Neutrophil (primary cell): ENCODE measurements at regions not wholly inside any gene's neighbourhood (a gene's known extent, or its start where the extent isn't known, plus 50 kb on each side); places are given as distances from the start of the nearest gene placed in this dataset.
"Not testable (repeated sequence)": the region's sequence is repeated elsewhere in the genome, so short reads cannot be mapped to it uniquely, and the experiment has no call there.

Experiments
- H3K27ac ChIP-seq: fragments of 200-600 bp; sonication (generic); 2 replicates; pipeline ENCODE4 v1.5.1; 2016; ENCODE audit warnings: mild to moderate bottlenecking, moderate library complexity
- H3K27me3 ChIP-seq: fragments of 200-600 bp; sonication (generic); 2 replicates; pipeline ENCODE4 v1.6.0; 2016; ENCODE audit warnings: mild to moderate bottlenecking
- H3K36me3 ChIP-seq: fragments of 200-600 bp; sonication (generic); 2 replicates; pipeline ENCODE4 v1.5.1; 2017
- H3K4me1 ChIP-seq, 2 experiments: fragments of 200-600 bp in 1 of 2; sonication (generic) in 1 of 2; 1 replicate in 1 of 2; 2 replicates in 1 of 2; pipeline versions ENCODE4 v1.5.1 to v1.6.1; 2013 to 2016; ENCODE audit warnings: low read depth in 1 of 2, low read length in 1 of 2, mild to moderate bottlenecking in 1 of 2, moderate library complexity in 1 of 2; ENCODE audit not compliant: control insufficient read depth in 1 of 2, insufficient read depth in 1 of 2
- H3K4me3 ChIP-seq, 2 experiments: fragments of 200-600 bp in 1 of 2; sonication (generic) in 1 of 2; 1 replicate in 1 of 2; 2 replicates in 1 of 2; pipeline ENCODE4 v1.5.1; 2013 to 2016; ENCODE audit warnings: low read depth in 1 of 2, low read length in 1 of 2, mild to moderate bottlenecking in 1 of 2, moderate library complexity in 1 of 2
- H3K9me3 ChIP-seq: fragments of 200-600 bp; sonication (generic); 2 replicates; pipeline ENCODE4 v1.5.1; 2016
- CTCF ChIP-seq: fragments of 200-600 bp; sonication (generic); IDR thresholded peaks from 2 replicates; pipeline ENCODE4 v1.5.1; 2016; ENCODE audit warnings: antibody characterized with exemption

- Histone ChIP-seq H3K36me3 (no peaks in the 10 kb centered on the region), H3K4me1 (no peaks in the 10 kb centered on the region), H3K27ac (no peak overlapping the region), H3K4me3 (no peak overlapping the region), H3K9me3 (no peaks in the 10 kb centered on the region), H3K27me3 (no peaks in the 10 kb centered on the region)
- no peak for TF ChIP-seq CTCF
These were observed 185.6 kb downstream of the TMEM121 start for GRCh38 chr14:105711841-105712460.

GRCh38 chr14:105712670-105713069, 186.3 kb downstream of the TMEM121 start:
- H3K36me3 ChIP-seq, H3K9me3 ChIP-seq, H3K4me1 ChIP-seq, H3K27me3 ChIP-seq, H3K27ac ChIP-seq, H3K4me3 ChIP-seq: not testable (repeated sequence)

- not testable (repeated sequence) for H3K27me3 ChIP-seq, H3K4me1 ChIP-seq, H3K36me3 ChIP-seq, H3K4me3 ChIP-seq, H3K9me3 ChIP-seq, H3K27ac ChIP-seq
These were observed 186.8 kb downstream of the TMEM121 start for GRCh38 chr14:105713160-105713559.

- H3K9me3 ChIP-seq = not testable (repeated sequence)
These were observed 187.5 kb downstream of the TMEM121 start for GRCh38 chr14:105713836-105714235.

GRCh38 chr14:105718787-105719186, 192.4 kb downstream of the TMEM121 start:
- H3K27ac ChIP-seq, H3K36me3 ChIP-seq, H3K9me3 ChIP-seq, H3K27me3 ChIP-seq, H3K4me1 ChIP-seq, H3K4me3 ChIP-seq: not testable (repeated sequence)

More at GRCh38 chr14:105713836-105714235, 187.5 kb downstream of the TMEM121 start:
- not testable (repeated sequence) for H3K4me1 ChIP-seq, H3K27me3 ChIP-seq, H3K4me3 ChIP-seq, H3K36me3 ChIP-seq, H3K27ac ChIP-seq

- H3K36me3 ChIP-seq, H3K27me3 ChIP-seq, H3K27ac ChIP-seq, H3K4me3 ChIP-seq, H3K9me3 ChIP-seq, H3K4me1 ChIP-seq: not testable (repeated sequence)
These were observed 193.7 kb downstream of the TMEM121 start for GRCh38 chr14:105720106-105720505.

- not testable (repeated sequence) for H3K9me3 ChIP-seq, H3K4me1 ChIP-seq, H3K36me3 ChIP-seq, H3K27me3 ChIP-seq, H3K4me3 ChIP-seq, H3K27ac ChIP-seq
These were observed 194.6 kb downstream of the TMEM121 start for GRCh38 chr14:105720852-105721601.

- H3K36me3 ChIP-seq, H3K27me3 ChIP-seq, H3K4me3 ChIP-seq, H3K27ac ChIP-seq, H3K9me3 ChIP-seq, H3K4me1 ChIP-seq: not testable (repeated sequence)
These were observed 195.2 kb downstream of the TMEM121 start for GRCh38 chr14:105721602-105721970.

- not testable (repeated sequence) for H3K4me3 ChIP-seq, H3K4me1 ChIP-seq, H3K9me3 ChIP-seq, H3K27me3 ChIP-seq, H3K27ac ChIP-seq, H3K36me3 ChIP-seq
These were observed 195.8 kb downstream of the TMEM121 start for GRCh38 chr14:105721996-105722709.

GRCh38 chr14:105723271-105723670, 196.9 kb downstream of the TMEM121 start:
- H3K27me3 ChIP-seq, H3K9me3 ChIP-seq, H3K27ac ChIP-seq, H3K4me1 ChIP-seq, H3K36me3 ChIP-seq, H3K4me3 ChIP-seq: not testable (repeated sequence)

- not testable (repeated sequence) for H3K9me3 ChIP-seq, H3K27ac ChIP-seq, H3K4me3 ChIP-seq, H3K27me3 ChIP-seq, H3K4me1 ChIP-seq, H3K36me3 ChIP-seq
These were observed 197.4 kb downstream of the TMEM121 start for GRCh38 chr14:105723776-105724175.

- not testable (repeated sequence) for H3K9me3 ChIP-seq, H3K36me3 ChIP-seq, H3K27ac ChIP-seq, H3K4me1 ChIP-seq, H3K4me3 ChIP-seq, H3K27me3 ChIP-seq
These were observed 203.5 kb downstream of the TMEM121 start for GRCh38 chr14:105729825-105730368.
